Inflammatory macrophage treated with lipopolysaccharide for 4 hours (primary cell): ENCODE measurements at regions not wholly inside any gene's neighbourhood (a gene's known extent, or its start where the extent isn't known, plus 50 kb on each side); places are given as distances from the start of the nearest gene placed in this dataset.
"Not testable (repeated sequence)": the region's sequence is repeated elsewhere in the genome, so short reads cannot be mapped to it uniquely, and the experiment has no call there.

Experiments
- DNase-seq: peaks from one replicate; pipeline ENCODE4 v3.0.0-alpha.2; 2020

DNA sequence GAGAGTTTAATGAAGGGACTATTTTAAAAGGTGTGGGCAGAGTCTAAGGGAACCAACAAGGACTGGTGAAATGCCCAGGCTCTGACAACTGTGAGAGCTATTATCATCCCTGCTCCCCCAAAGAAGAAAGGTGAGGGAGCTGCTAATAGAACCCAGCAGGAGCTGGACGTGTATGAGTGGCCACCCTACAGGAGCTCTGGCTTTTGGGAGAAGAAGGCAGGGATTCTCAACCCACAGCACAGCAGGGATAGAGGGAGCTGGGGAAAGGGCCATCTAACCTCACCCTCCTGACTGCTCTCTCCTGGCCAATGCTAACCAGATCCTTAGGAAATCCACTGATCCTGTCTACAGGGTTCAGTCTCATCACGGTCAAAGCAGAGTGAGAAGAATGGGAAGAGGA lies 57.1 kb downstream of the GRIN2B start:
- no peak for DNase-seq

GRCh38 chr12:13918897-13919296 lies 62.5 kb downstream of the GRIN2B start:
- no peak for DNase-seq

GRCh38 chr12:13915096-13915495 lies 66.3 kb downstream of the GRIN2B start:
- DNase-seq: no peak

DNA sequence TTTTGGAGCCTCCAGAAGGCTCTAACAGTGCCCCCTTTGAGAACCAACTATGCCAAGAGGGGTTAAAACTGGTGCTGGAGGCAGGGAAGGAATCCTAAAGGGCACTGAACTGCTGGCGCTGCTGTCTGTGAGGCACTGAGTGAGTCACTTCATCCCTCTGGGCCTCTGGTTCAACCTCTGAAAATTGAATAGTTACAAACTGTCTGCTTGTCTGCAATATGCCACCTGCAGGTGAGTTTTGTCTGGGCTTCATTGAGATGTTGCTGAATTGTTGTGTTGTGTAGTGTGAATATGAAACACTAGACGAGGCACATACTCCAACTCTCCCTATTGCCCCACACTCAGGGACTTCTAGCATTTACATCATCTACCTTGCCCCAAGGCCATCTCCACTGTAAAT lies 68.0 kb downstream of the GRIN2B start:
- no peak for DNase-seq

DNA sequence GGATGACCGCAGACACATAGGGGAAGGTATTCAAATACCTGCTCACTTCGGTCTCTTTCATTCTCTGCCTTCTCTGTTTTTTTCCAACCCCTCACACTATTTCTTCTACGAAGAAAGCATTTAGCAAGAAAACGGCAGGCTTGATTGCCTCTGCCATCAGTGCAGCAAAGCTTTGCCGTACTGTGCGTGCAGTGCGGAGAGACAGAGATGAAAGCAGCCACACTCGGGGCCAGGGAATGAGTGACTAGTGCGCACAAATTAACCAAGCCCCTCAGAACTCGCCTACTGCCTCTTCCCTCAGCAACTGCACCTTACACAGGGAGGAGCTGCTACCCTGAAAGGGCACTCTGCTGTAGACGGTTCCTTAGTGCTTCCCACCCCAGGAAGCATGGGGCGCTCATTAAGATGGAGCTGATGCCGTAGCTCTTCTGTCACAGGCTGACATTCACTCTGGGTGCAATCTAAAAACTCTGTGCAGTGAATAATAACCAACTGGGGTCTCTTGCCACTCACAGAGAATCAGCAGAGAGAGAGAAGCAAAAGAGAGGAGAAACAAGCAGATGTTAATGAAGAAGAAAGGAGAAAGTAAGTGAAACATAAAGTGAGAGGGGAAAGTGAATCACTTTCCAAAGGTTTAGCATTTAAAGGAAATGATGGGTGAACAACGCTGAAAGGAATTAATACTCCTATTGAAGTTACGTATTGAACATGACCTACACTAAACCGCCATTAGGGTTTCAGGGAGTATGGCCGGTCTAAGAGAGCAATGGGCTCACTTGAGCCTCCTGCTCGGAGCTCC lies 69.4 kb downstream of the GRIN2B start:
- no peak for DNase-seq

GRCh38 chr12:13905794-13906193 lies 75.6 kb downstream of the GRIN2B start:
- no peak for DNase-seq

DNA sequence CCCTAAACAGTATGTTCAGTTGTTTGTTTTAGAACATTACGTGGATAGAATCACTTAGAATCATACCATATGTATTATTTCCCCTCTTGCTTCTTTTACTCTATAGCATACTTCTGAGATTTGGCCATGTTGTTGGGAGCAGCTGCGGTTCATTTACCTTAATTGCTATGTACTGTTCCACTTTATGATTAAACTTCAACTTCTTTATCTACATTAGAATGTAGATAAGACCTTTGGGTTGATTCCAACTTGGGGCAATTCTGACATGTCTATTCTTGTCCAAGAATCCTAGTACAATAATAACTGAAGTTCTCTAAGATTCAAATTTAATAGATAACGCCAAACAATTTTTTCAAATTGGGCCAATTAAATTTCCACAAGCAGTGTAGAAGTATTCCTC lies 80.7 kb downstream of the GRIN2B start:
- DNase-seq: no peak

- DNase-seq: not testable (repeated sequence)
These were observed 83.0 kb downstream of the GRIN2B start for GRCh38 chr12:13898387-13898786.

- DNase-seq: no peak
These were observed 83.6 kb downstream of the GRIN2B start for GRCh38 chr12:13897811-13898210.

DNA sequence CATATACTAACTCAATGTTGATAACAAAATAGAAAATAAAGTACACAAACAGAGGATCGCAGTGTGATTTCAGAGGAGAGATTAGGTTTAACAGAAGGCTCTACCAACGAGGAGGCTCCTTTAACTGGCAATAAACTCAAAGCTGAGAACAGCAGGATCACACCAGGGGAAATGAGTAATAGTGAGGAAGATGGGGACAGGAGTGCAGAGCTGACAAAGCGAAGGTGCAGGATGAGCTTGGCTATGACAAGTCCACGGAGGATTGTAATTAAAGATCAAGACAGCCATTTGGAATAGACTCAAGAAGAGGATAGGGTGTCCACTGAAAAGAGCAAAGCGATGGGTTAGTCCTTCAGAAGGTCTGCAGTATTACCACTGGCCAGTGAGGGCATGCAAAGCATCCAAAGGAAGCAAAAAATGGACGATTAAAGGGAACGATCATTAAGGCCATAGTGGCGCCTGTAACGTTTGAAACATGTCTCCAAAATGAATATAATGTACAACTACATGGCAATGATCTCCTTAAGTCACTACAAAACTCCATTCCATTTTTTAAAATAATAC lies 85.3 kb downstream of the GRIN2B start:
- DNase-seq: no peak

DNA sequence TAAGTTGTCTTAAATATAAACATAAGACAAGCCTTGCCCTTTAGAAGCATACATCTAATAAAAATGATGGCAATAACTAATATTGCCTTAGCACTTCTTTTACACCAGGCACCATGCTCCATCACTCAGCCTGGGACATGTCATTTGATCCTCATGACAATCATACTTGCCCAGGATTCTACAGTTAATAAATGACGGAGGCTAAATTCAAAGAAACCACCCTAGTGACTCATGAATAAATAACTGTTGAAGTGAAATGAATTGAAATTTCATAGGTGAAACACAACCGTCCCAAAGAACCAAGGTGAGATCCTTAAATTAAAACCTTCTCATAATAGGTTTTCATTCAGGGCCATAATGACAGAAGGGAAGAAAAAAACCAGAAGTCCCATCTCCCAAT lies 89.5 kb downstream of the GRIN2B start:
- no peak for DNase-seq

- no peak for DNase-seq
These were observed 90.5 kb downstream of the GRIN2B start for GRCh38 chr12:13890943-13891342.

GRCh38 chr12:13887779-13888388 lies 93.5 kb downstream of the GRIN2B start:
- DNase-seq: no peak

- no peak for DNase-seq
These were observed 99.2 kb downstream of the GRIN2B start for GRCh38 chr12:13882176-13882575.

- DNase-seq: no peak
These were observed 100.8 kb downstream of the GRIN2B start for GRCh38 chr12:13880613-13881012.

GRCh38 chr12:13875744-13876143 lies 105.7 kb downstream of the GRIN2B start:
- no peak for DNase-seq

DNA sequence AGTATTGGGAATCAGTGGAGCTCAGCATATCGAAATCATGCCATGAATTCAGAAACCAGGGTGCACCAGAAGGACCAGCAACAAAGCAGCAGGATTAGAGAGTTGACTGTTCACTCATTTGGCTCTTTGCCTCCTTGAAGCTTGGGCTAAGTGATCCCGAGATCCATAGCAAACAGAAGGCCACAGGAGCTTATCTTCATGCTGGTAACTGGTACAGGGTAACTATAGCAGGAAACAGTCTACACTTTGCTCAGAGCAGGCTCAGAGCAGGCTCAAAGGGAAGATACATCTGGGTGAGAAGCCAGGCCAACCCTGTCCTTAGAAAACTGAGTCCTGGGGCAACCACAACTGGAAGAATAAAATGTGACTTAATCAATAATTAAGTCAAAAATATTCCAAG lies 111.1 kb downstream of the GRIN2B start:
- no peak for DNase-seq

DNA sequence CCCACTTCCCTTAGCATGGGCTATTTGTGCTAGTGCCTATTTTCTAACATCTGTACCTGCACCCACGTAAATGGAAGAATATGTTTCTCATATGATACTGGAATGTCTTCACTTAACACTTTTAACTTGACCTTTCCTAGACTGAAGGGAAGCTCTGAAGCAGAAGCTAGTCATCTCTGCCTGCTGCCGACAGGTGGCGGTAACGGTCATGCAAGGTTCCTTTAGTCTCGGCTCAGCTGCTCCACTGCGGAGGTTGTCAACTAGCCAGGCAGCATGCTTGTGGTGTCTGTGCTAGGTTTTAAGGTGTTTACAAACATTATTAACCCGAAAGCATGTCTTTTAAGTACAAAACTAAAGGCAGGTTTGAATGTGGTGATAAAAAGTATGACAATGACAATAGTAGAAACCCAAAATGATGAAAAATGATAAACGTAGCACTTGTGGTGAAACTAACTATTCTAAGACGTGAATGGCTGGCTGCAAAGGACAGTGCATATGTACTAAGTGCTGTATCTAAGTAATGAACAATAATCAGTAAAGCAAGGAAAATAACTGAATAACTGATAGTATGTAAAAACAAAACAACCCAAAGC lies 117.2 kb downstream of the GRIN2B start:
- DNase-seq: peak; percentile 64

- DNase-seq: no peak
These were observed 123.7 kb downstream of the GRIN2B start for GRCh38 chr12:13857750-13858149.

DNA sequence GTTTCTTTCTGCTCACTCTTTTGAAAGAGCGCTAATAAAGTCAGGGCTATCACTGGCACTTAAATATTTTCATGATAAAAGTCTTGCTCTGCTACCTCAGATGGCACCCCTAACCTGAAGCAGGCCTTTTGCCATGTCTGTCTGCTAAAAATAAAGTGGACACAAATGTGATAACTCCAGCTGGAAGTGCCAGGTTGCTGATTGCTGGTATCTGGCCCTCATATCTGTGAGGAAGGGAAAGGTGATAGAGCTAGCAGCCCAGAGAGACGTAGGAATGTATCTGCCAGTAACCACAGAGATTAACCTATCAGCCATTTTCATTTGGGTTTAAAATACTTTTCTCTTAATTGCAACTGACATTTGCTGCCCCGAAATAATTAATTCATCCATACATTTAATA lies 127.9 kb downstream of the GRIN2B start:
- no peak for DNase-seq

DNA sequence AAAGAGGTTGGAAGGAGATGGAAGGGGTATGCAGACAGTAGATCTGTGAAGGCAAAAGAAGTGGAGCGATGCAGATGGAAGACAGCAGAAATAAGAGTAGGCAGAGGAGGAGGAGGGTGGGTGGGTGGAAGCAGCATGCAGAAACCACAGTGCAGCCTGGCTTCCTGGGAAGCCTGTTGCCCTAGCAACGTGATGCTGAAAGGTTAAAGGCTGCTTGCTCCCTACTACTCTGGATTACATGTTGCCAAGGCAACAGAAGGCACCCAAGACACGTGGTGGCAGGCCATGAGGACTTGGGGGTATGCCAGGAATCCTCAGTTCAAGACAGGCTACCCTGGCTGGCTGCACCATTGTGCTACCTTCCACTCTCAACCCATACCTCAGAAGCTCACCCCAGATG lies 129.6 kb downstream of the GRIN2B start:
- no peak for DNase-seq

- DNase-seq: no peak
These were observed 131.9 kb downstream of the GRIN2B start for GRCh38 chr12:13849456-13849855.

DNA sequence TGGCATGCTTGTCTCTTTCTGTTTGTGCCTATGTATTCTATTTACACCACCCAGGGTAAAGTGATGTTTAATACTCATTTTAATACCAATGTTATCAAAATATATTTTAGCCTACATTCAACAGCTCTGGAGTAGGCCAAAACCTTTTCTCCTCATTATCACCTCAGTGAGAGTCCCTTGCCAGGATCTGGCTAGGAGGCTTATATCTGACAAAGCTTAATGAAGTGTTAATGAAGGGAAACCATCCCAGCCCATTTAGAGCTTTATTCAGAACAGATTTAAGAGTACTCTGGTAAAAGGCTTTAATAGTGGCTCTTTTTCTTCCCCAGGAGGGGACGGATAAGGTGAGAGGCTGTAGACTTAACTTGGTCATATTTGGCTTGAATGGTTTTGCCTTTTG lies 137.6 kb downstream of the GRIN2B start:
- no peak for DNase-seq

DNA sequence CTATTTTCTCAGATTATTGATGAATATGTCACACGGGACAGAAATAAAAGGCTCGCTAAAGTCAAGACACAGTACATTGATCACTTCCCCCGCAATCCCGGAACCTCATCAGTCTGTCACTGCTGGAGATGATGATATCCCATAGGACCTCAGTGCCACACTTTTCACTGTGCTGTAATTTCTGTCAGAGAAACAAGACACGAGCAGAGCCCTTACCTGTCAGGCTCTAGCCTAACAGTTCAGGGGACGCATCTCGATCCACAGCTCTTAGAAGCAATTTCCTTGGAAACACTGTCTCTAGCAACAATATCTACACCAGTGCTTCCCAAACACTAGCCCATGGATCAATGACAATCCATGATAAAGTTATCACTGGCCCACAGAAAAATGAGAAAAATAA lies 140.0 kb downstream of the GRIN2B start:
- no peak for DNase-seq
